MM.1S (cell line): ENCODE measurements at regions not wholly inside any gene's neighbourhood (a gene's known extent, or its start where the extent isn't known, plus 50 kb on each side); places are given as distances from the start of the nearest gene placed in this dataset.
"Not testable (repeated sequence)": the region's sequence is repeated elsewhere in the genome, so short reads cannot be mapped to it uniquely, and the experiment has no call there.

Experiments used
- DNase-seq: peaks from one replicate; pipeline ENCODE4 v3.0.0-alpha.2; 2015
- H2AFZ ChIP-seq: fragments of 300-600 bp; sonication (generic); 2 replicates; pipeline ENCODE4 v1.6.0; 2016; ENCODE audit warnings: antibody characterized with exemption, low read length
- H3F3A ChIP-seq: fragments of 300-600 bp; sonication (generic); 2 replicates; pipeline ENCODE4 v1.6.1; 2016; ENCODE audit warnings: mild to moderate bottlenecking, antibody characterized with exemption, low read length, moderate library complexity, mixed read lengths; ENCODE audit not compliant: insufficient read depth
- H3K27ac ChIP-seq: fragments of 300-600 bp; sonication (generic); 2 replicates; pipeline ENCODE4 v1.5.1; 2016; ENCODE audit warnings: mild to moderate bottlenecking, low read length
- H3K27me3 ChIP-seq: fragments of 300-600 bp; sonication (generic); replicated peaks from 2 replicates; pipeline ENCODE4 v1.6.0; 2016; ENCODE audit warnings: low read length; ENCODE audit not compliant: insufficient read depth
- H3K36me3 ChIP-seq: fragments of 300-600 bp; sonication (generic); replicated peaks from 2 replicates; pipeline ENCODE4 v1.6.1; 2016; ENCODE audit warnings: mild to moderate bottlenecking, low read length, mixed read lengths; ENCODE audit not compliant: insufficient read depth
- H3K4me1 ChIP-seq: fragments of 300-600 bp; sonication (generic); 2 replicates; pipeline ENCODE4 v1.6.1; 2016; ENCODE audit warnings: low read length, mixed read lengths
- H3K4me2 ChIP-seq: fragments of 300-600 bp; sonication (generic); 2 replicates; pipeline ENCODE4 v1.6.0; 2016; ENCODE audit warnings: low read depth, low read length
- H3K4me3 ChIP-seq: fragments of 300-600 bp; sonication (generic); 2 replicates; pipeline ENCODE4 v1.5.1; 2016; ENCODE audit warnings: low read length, mixed read lengths
- H3K79me2 ChIP-seq: fragments of 300-600 bp; sonication (generic); 2 replicates; pipeline ENCODE4 v1.6.1; 2016; ENCODE audit warnings: mixed run types, low read length, mixed read lengths
- H3K9ac ChIP-seq: fragments of 300-600 bp; sonication (generic); 2 replicates; pipeline ENCODE4 v1.6.1; 2016; ENCODE audit warnings: low read length, mixed read lengths
- H3K9me2 ChIP-seq: fragments of 300-600 bp; sonication (generic); replicated peaks from 2 replicates; pipeline ENCODE4 v1.6.1; 2016; ENCODE audit warnings: mild to moderate bottlenecking, low read length, mixed read lengths; ENCODE audit not compliant: insufficient read depth
- H3K9me3 ChIP-seq: fragments of 300-600 bp; sonication (generic); replicated peaks from 2 replicates; pipeline ENCODE4 v1.6.1; 2016; ENCODE audit warnings: mild to moderate bottlenecking, low read length, mixed read lengths; ENCODE audit not compliant: insufficient read depth
- H4K20me1 ChIP-seq: fragments of 300-600 bp; sonication (generic); 2 replicates; pipeline ENCODE4 v1.6.1; 2016; ENCODE audit warnings: mild to moderate bottlenecking, low read length, moderate library complexity, mixed read lengths; ENCODE audit not compliant: insufficient read depth
- EZH2 ChIP-seq: fragments of 300-600 bp; sonication (generic); optimal IDR thresholded peaks from 2 replicates; pipeline ENCODE3; 2017; ENCODE audit warnings: low read depth, mild to moderate bottlenecking, antibody characterized with exemption, low read length, mixed read lengths
- EZH2phosphoT487 ChIP-seq: fragments of 300-600 bp; sonication (generic); IDR thresholded peaks from 2 replicates; pipeline ENCODE4 v1.6.1; 2018; ENCODE audit warnings: antibody characterized with exemption, low read length
- TF ChIP-seq, protein P1 (sequence below): fragments of 300-600 bp; sonication (generic); IDR thresholded peaks from 2 replicates; pipeline ENCODE4 v1.5.1; 2016; ENCODE audit warnings: antibody characterized with exemption, low read length, mixed read lengths

DNA sequence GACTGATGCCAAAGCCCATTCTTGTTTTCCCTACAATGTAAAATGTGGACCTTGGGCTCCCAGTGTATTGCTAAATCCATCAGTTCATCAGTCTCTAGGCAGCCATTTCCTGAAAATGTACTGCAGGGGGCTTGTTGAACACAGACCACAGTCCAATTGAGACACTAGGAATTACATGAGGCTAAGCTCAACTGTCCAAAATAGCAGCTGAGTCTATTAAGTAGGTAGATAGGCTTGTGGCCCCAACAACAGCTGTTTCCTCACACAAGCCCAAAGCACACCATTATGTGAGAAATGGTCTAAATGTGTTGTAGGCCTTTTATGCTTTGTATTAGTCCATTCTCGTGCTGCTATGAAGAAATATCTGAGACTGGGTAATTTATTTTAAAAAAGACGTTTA, 60.0 kb upstream of the PAK3 start:
- TF ChIP-seq, protein P1, sequence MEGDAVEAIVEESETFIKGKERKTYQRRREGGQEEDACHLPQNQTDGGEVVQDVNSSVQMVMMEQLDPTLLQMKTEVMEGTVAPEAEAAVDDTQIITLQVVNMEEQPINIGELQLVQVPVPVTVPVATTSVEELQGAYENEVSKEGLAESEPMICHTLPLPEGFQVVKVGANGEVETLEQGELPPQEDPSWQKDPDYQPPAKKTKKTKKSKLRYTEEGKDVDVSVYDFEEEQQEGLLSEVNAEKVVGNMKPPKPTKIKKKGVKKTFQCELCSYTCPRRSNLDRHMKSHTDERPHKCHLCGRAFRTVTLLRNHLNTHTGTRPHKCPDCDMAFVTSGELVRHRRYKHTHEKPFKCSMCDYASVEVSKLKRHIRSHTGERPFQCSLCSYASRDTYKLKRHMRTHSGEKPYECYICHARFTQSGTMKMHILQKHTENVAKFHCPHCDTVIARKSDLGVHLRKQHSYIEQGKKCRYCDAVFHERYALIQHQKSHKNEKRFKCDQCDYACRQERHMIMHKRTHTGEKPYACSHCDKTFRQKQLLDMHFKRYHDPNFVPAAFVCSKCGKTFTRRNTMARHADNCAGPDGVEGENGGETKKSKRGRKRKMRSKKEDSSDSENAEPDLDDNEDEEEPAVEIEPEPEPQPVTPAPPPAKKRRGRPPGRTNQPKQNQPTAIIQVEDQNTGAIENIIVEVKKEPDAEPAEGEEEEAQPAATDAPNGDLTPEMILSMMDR, result no peak
- TF ChIP-seq EZH2phosphoT487 (no peak), EZH2 (no peak)
- Histone ChIP-seq H2AFZ (no peak overlapping the region), H3K27ac (no peak overlapping the region), H3K36me3 (no peaks in the 10 kb centered on the region), H4K20me1 (no peaks in the 10 kb centered on the region), H3K4me2 (no peak overlapping the region), H3K9ac (no peak overlapping the region), H3K9me2 (no peaks in the 10 kb centered on the region), H3K4me3 (no peak overlapping the region), H3K27me3 (no peaks in the 10 kb centered on the region), H3K9me3 (no peaks in the 10 kb centered on the region), H3F3A (no peaks in the 10 kb centered on the region), H3K4me1 (no peaks in the 10 kb centered on the region), H3K79me2 (no peaks in the 10 kb centered on the region)
- no peak for DNase-seq

DNA sequence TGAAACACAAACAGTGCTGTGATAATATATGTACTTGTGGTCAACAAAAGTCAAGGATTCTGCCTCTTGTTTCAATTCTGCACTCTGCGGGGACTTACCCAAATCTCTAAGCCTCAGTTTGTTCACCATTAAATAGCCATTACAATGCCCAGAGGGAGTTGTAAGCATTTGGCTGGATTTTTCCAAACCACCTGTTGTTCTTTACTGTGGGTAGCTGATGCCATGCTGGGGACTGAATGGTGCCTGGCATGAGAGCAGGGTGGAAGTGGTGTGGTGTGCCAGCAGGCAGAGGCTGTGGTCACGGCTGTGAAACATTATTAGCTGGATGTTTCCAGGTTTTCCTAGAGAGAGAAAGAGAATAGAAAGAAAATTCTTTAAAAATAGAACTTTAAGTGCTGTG, 60.7 kb upstream of the PAK3 start:
- Histone ChIP-seq H3K9me3 (no peaks in the 10 kb centered on the region), H3K36me3 (no peaks in the 10 kb centered on the region), H3K4me2 (no peak overlapping the region), H2AFZ (no peak overlapping the region), H3K27me3 (no peaks in the 10 kb centered on the region), H3F3A (no peaks in the 10 kb centered on the region), H4K20me1 (no peaks in the 10 kb centered on the region), H3K4me1 (no peaks in the 10 kb centered on the region), H3K79me2 (no peaks in the 10 kb centered on the region), H3K27ac (no peak overlapping the region), H3K4me3 (no peak overlapping the region), H3K9ac (no peak overlapping the region), H3K9me2 (no peaks in the 10 kb centered on the region)
- TF ChIP-seq EZH2, result no peak
- TF ChIP-seq EZH2phosphoT487, result no peak
- TF ChIP-seq, protein P1, result no peak
- DNase-seq, result no peak

DNA sequence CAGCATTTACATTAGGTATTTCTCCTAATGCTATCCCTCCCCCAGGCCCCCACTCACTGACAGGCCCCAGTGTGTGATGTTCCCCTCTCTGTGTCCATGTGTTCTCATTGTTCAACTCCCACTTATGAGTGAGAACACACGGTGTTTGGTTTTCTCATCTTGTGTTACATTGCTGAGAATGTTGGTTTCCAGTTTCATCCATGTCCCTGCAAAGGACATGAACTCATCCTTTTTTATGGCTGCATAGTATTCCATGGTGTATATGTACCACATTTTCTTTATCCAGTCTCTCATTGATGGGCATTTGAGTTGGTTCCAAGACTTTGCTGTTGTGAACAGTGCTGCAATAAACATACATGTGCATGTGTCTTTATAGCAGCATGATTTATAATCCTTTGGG, 73.0 kb upstream of the PAK3 start:
- not testable (repeated sequence) for H3K4me2 ChIP-seq, H3K27me3 ChIP-seq, H3K36me3 ChIP-seq, H3K79me2 ChIP-seq, H3K9ac ChIP-seq, H2AFZ ChIP-seq, H3K4me3 ChIP-seq, H3K9me2 ChIP-seq, H3K4me1 ChIP-seq, H3K9me3 ChIP-seq, H4K20me1 ChIP-seq, H3F3A ChIP-seq, H3K27ac ChIP-seq, DNase-seq

DNA sequence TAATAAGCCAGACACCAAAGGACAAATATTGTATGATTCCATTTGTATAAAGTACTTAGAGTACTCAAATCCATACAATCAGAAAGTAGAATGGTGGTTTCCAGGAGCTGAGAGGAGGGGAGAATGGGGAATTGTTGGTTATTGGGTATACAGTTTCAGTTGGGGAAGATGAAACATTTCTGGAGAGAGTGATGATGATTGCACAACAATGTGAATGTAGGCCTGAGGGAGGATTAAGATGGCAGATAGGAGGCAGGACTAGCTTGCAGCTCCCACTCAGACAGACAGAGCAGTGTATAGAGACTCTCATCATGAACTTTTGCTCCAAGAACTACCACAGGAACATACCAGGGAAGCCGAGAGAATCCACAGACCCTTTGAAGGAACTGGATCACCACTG, 75.7 kb upstream of the PAK3 start:
- H3K36me3 ChIP-seq, result no peaks in the 10 kb centered on the region
- no peaks in the 10 kb centered on the region for H3F3A ChIP-seq
- no peak overlapping the region for H2AFZ ChIP-seq
- no peaks in the 10 kb centered on the region for H3K4me1 ChIP-seq
- no peak overlapping the region for H3K9ac ChIP-seq
- no peaks in the 10 kb centered on the region for H3K9me2 ChIP-seq
- no peaks in the 10 kb centered on the region for H3K79me2 ChIP-seq
- H3K27me3 ChIP-seq, result no peaks in the 10 kb centered on the region
- no peak overlapping the region for H3K27ac ChIP-seq
- no peak for DNase-seq
- TF ChIP-seq EZH2 (no peak), EZH2phosphoT487 (no peak)
- TF ChIP-seq, protein P1, result no peak
- no peak overlapping the region for H3K4me3 ChIP-seq
- H3K4me2 ChIP-seq, result no peak overlapping the region
- no peaks in the 10 kb centered on the region for H4K20me1 ChIP-seq
- H3K9me3 ChIP-seq, result no peaks in the 10 kb centered on the region
